ENCODE measurements at regions not wholly inside any gene's neighbourhood (a gene's known extent, or its start where the extent isn't known, plus 50 kb on each side); places are given as distances from the start of the nearest gene placed in this dataset.

GRCh38 chr13:59531571-59532091 lies 632.1 kb downstream of the DIAPH3 start:
- TF ChIP-seq CTCF (IDR thresholded peaks at IDR 0.05) (no peak), POLR2A (IDR thresholded peaks at IDR 0.05) (no peak)
